Renal pelvis (tissue), 1 donor: ENCODE measurements at regions not wholly inside any gene's neighbourhood (a gene's known extent, or its start where the extent isn't known, plus 50 kb on each side); places are given as distances from the start of the nearest gene placed in this dataset.

Experiments used
- DNase-seq: peaks from one replicate; pipeline ENCODE4 v3.0.0-alpha.2; 2013

GRCh38 chr13:62019858-62020257 lies 604.2 kb upstream of the PCDH20 start:
- no peak for DNase-seq

GRCh38 chr13:62014299-62014698 lies 598.6 kb upstream of the PCDH20 start:
- DNase-seq: peak; percentile 21

- no peak for DNase-seq
Observed at GRCh38 chr13:62003452-62003851, 587.8 kb upstream of the PCDH20 start.

GRCh38 chr13:61994174-61994573 lies 578.5 kb upstream of the PCDH20 start:
- no peak for DNase-seq

GRCh38 chr13:61989978-61990377 lies 574.3 kb upstream of the PCDH20 start:
- DNase-seq: no peak

- DNase-seq: no peak
Observed at GRCh38 chr13:61988810-61989209, 573.2 kb upstream of the PCDH20 start.

GRCh38 chr13:61975001-61975400 lies 559.4 kb upstream of the PCDH20 start:
- no peak for DNase-seq

- no peak for DNase-seq
Observed at GRCh38 chr13:61965756-61966155, 550.1 kb upstream of the PCDH20 start.

GRCh38 chr13:61960981-61961380 lies 545.3 kb upstream of the PCDH20 start:
- DNase-seq: no peak

GRCh38 chr13:61954092-61954491 lies 538.4 kb upstream of the PCDH20 start:
- peak; percentile 20 for DNase-seq

GRCh38 chr13:61950828-61951227 lies 535.2 kb upstream of the PCDH20 start:
- no peak for DNase-seq

GRCh38 chr13:61944329-61944929 lies 528.8 kb upstream of the PCDH20 start:
- no peak for DNase-seq

GRCh38 chr13:61935710-61936109 lies 520.1 kb upstream of the PCDH20 start:
- DNase-seq: no peak

GRCh38 chr13:61927648-61928047 lies 512.0 kb upstream of the PCDH20 start:
- no peak for DNase-seq

- no peak for DNase-seq
Observed at GRCh38 chr13:61918841-61919240, 503.2 kb upstream of the PCDH20 start.

GRCh38 chr13:61916483-61916882 lies 500.8 kb upstream of the PCDH20 start:
- DNase-seq: no peak

- DNase-seq: no peak
Observed at GRCh38 chr13:61913183-61913582, 497.5 kb upstream of the PCDH20 start.

- DNase-seq: no peak
Observed at GRCh38 chr13:61908906-61909615, 493.4 kb upstream of the PCDH20 start.

GRCh38 chr13:61905054-61905453 lies 489.4 kb upstream of the PCDH20 start:
- no peak for DNase-seq

- no peak for DNase-seq
Observed at GRCh38 chr13:61901946-61902541, 486.4 kb upstream of the PCDH20 start.

GRCh38 chr13:61900033-61900432 lies 484.4 kb upstream of the PCDH20 start:
- DNase-seq: no peak

- no peak for DNase-seq
Observed at GRCh38 chr13:61898207-61898606, 482.6 kb upstream of the PCDH20 start.

- DNase-seq: no peak
Observed at GRCh38 chr13:61891401-61891800, 475.8 kb upstream of the PCDH20 start.

GRCh38 chr13:61884830-61885229 lies 469.2 kb upstream of the PCDH20 start:
- no peak for DNase-seq
